Loucy (cell line): ENCODE measurements at regions not wholly inside any gene's neighbourhood (a gene's known extent, or its start where the extent isn't known, plus 50 kb on each side); places are given as distances from the start of the nearest gene placed in this dataset.

ENCODE experiments used
- CTCF ChIP-seq: fragments of 200-600 bp; sonication (generic); conservative IDR thresholded peaks from 2 replicates; pipeline ENCODE4 v1.5.1; 2014; ENCODE audit warnings: mild to moderate bottlenecking, antibody characterized with exemption, low read length
- EZH2phosphoT487 ChIP-seq: fragments of 200-600 bp; IDR thresholded peaks from 2 replicates; pipeline ENCODE4 v1.6.1; 2018; ENCODE audit warnings: antibody characterized with exemption, mild to moderate bottlenecking, moderate library complexity, borderline replicate concordance

- no peak for TF ChIP-seq CTCF
- no peak for TF ChIP-seq EZH2phosphoT487
These were observed 163.5 kb upstream of the TMEM72 start for GRCh38 chr10:44747593-44748172.
